Retinal pigment epithelial cell (primary cell): ENCODE measurements at regions not wholly inside any gene's neighbourhood (a gene's known extent, or its start where the extent isn't known, plus 50 kb on each side); places are given as distances from the start of the nearest gene placed in this dataset.

ENCODE experiments used
- DNase-seq: peaks from one replicate; pipeline ENCODE4 v3.0.0-alpha.2; 2010; ENCODE audit warnings: low read depth
- H3K4me3 ChIP-seq: 2 replicates; pipeline ENCODE4 v1.5.1; 2011; ENCODE audit warnings: mild to moderate bottlenecking, low read length, control low read depth, moderate library complexity
- CTCF ChIP-seq: conservative IDR thresholded peaks from 2 replicates; pipeline ENCODE4 v1.5.1; 2011; ENCODE audit warnings: low read depth, low read length, control low read depth, inconsistent platforms

GRCh38 chr6:16837217-16837972 lies 76.1 kb upstream of the ATXN1 start:
- no peak overlapping the region for H3K4me3 ChIP-seq
- DNase-seq, result no peak
- no peak for TF ChIP-seq CTCF

DNA sequence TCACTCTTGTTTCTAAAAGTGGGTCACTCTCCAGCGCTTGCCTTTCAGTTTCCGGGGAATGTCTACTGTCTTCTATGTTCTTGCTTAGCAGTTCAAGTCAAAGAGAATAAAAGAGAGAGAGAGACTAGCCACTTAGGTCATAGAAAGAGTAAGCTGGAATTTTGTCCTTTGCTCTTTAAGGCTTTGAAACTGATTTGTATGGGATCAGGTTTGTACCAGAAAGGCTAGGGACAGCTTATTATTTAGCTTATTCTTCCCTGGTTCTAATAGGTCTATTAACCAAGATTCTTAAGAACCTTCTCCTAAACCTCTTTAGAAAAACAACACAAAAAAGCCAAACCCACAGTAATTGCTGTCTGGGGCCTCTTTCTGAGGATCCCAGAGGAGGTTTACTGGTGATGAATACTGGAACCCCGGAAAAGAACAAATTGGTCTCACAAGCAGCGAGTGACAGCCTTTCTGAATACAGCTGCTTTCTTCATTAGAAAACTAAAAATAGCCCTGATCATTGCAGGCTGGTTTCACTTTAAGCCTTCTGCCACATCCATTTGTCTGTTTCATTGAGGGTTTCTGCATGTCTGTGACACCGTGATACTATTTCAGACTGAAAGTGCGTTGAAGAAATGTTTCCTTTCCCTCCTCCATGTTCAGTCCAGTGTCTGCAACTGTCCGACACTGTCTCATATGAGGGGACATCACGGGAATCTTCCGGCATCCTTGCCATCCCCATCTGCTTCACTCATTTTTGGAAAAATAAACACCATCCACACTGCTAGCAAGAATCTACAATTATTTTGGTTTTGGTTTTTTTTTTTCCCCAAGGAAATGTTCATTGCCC lies 75.1 kb upstream of the ATXN1 start:
- H3K4me3 ChIP-seq, result no peak overlapping the region
- no peak for DNase-seq
- no peak for TF ChIP-seq CTCF

DNA sequence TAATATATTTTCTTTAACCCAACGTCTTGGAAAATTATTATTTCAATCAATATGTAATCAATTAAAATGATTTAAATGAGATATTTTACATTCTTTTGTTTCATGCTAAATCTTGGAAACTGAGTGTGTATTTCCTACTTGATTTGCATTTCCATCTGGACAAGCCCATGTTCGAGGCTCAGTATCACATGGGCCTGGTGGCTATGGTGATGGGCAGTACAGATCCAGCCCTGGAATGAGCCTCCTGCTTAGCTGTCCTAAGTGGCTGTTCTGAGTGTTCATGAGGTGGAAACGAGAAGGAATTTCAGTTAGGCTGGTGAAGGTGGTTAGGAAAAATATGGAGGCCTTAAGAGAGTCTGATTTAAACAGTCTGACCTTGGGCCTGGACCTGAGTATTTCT lies 73.0 kb upstream of the ATXN1 start:
- TF ChIP-seq CTCF, result no peak
- no peak overlapping the region for H3K4me3 ChIP-seq
- DNase-seq, result no peak

DNA sequence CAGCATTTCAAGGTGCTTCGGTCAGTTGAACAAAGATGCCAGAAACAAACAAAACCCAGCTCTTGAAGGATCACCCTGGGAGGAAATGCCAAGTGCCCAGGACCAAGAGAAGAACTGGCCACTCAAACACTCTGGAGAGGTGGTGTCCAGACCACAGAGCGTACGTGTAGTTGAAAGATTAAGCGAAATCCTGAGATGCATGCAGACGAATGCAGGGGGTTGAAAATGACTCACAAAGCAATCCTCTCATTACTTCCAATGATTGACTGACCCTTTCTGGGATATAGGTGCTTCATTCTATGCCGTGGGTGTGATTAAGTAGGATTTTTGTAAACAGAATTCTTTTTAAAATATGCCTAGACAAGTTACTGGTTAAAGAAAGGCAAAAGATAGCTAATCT lies 71.5 kb upstream of the ATXN1 start:
- no peak for DNase-seq
- no peak overlapping the region for H3K4me3 ChIP-seq
- TF ChIP-seq CTCF, result no peak

DNA sequence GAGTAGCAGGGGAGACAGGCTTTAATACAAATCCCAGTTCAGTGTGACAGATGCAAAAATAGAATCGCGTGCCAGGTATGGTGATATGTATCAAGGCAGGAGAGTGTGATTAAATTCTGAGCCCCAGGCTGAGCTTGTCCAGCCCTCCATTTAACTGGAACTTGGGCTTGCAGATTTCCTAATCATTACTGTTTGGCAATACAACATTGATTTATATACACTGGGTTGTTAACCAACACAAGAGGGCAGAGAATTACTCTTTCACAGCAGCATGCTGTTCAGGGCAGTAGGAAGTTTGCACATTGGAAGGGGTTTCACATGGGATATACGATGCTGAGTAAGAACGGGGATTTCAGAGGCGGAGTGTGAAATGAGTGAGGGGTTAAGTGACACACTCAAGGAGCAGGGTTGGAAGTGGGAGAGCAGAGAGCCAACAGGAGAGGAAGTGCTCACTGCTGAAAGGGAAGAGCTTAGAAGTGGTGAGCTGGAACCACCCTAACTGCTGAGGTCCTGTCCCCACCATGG lies 70.8 kb upstream of the ATXN1 start:
- DNase-seq, result no peak
- no peak overlapping the region for H3K4me3 ChIP-seq
- TF ChIP-seq CTCF, result no peak

DNA sequence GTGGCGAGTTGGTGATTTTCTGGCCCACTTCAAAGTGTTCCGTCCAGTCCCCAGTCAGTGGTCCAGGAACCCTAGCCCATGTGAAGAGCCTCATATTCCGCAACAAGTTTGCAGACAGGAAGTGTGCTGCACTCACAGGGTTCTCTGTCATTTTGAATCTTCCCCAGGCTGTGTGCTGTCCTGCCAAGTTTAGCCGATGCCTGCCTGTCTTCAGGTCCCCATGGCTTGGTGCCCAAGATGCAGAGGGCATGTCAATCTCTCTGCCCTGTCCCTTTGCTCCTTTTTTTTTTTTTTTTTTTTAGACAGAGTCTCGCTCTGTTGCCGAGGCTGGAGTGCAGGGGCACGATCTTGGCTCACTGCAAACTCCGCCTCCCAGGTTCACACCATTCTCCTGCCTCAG lies 69.9 kb upstream of the ATXN1 start:
- no peak overlapping the region for H3K4me3 ChIP-seq
- DNase-seq, result no peak
- no peak for TF ChIP-seq CTCF
